ENCODE measurements at regions not wholly inside any gene's neighbourhood (a gene's known extent, or its start where the extent isn't known, plus 50 kb on each side); places are given as distances from the start of the nearest gene placed in this dataset.

GRCh38 chr17:70976447-70976846 is 807.1 kb downstream of the KCNJ2 start (continued):
- TF ChIP-seq ZNF462 (CRISPR knock-in tag; IDR thresholded peaks at IDR 0.05): no peak
- TF ChIP-seq STAT1 (IDR thresholded peaks at IDR 0.05; ENCODE audit: unreplicated experiment): no peak
- no peak for TF ChIP-seq POLR2AphosphoS5 (IDR thresholded peaks at IDR 0.05; ENCODE audit: low read depth)
- TF ChIP-seq ZNF331 (CRISPR knock-in tag; IDR thresholded peaks at IDR 0.05; ENCODE audit: low read depth): no peak
- no peak for TF ChIP-seq JUNB (IDR thresholded peaks at IDR 0.05; ENCODE audit: unreplicated experiment)
- no peak for TF ChIP-seq EZH2 (IDR thresholded peaks at IDR 0.05; ENCODE audit: low read depth, unreplicated experiment)
- no peak for TF ChIP-seq EZH2phosphoT487 (IDR thresholded peaks at IDR 0.05; ENCODE audit: unreplicated experiment)
- TF ChIP-seq NANOG (IDR thresholded peaks at IDR 0.05; ENCODE audit: borderline replicate concordance): no peak
- TF ChIP-seq CTCF (conservative IDR thresholded peaks at IDR 0.05; ENCODE audit: low read depth in 2 of 2): no peak

- no peak overlapping the region for H3K27ac ChIP-seq (ENCODE audit: low read depth)
- H4K20me1 ChIP-seq (replicated peaks; ENCODE audit: insufficient read depth): no peaks in the 10 kb centered on the region
- Mint-ChIP-seq H3K4me1 (peaks cover 28% of the 10 kb centered on the region), H3K9me3 (peaks cover 45% of the 10 kb centered on the region), H3K27ac (no peak overlapping the region), H3K27me3 (ENCODE audit: insufficient read depth, low read depth, poor library complexity) (peaks cover 1% of the 10 kb centered on the region), H3K4me3 (no peak overlapping the region), H3K36me3 (ENCODE audit: low read depth) (peaks cover 49% of the 10 kb centered on the region)
- ATAC-seq: no peak
- H3K4me2 ChIP-seq: no peak overlapping the region
- H3K4me3 ChIP-seq: no peak overlapping the region
- H3K79me2 ChIP-seq (replicated peaks; ENCODE audit: insufficient read depth): no peaks in the 10 kb centered on the region
- peaks cover 26% of the 10 kb centered on the region for H3K4me1 ChIP-seq (ENCODE audit: insufficient read depth)
- no peaks in the 10 kb centered on the region for H3K27me3 ChIP-seq (ENCODE audit: insufficient read depth)
- peak; percentile 10 for DNase-seq (ENCODE audit: low spot score)
- peaks cover 17% of the 10 kb centered on the region for H3K36me3 ChIP-seq (ENCODE audit: insufficient read depth)
- no peaks in the 10 kb centered on the region for H3F3A ChIP-seq (replicated peaks; ENCODE audit: low read depth)
- H2AFZ ChIP-seq: no peak overlapping the region
- peaks cover 7% of the 10 kb centered on the region for H3K9me2 ChIP-seq (ENCODE audit: insufficient read depth)
- TF ChIP-seq POLR2AphosphoS5 (IDR thresholded peaks at IDR 0.05; ENCODE audit: low read depth): no peak
- TF ChIP-seq NANOG (IDR thresholded peaks at IDR 0.05; ENCODE audit: borderline replicate concordance): no peak
- no peak for TF ChIP-seq EZH2phosphoT487 (IDR thresholded peaks at IDR 0.05; ENCODE audit: unreplicated experiment)
- TF ChIP-seq CTCF (conservative IDR thresholded peaks at IDR 0.05; ENCODE audit: low read depth in 2 of 2): no peak
- no peak for TF ChIP-seq STAT1 (IDR thresholded peaks at IDR 0.05; ENCODE audit: unreplicated experiment)
- no peak for TF ChIP-seq ZNF114 (CRISPR knock-in tag; IDR thresholded peaks at IDR 0.05)
- TF ChIP-seq ETS1 (IDR thresholded peaks at IDR 0.05): no peak
- no peak for TF ChIP-seq ZNF331 (CRISPR knock-in tag; IDR thresholded peaks at IDR 0.05; ENCODE audit: low read depth)
These were observed 815.5 kb downstream of the KCNJ2 start for GRCh38 chr17:70984873-70985272.

All from GM23338 (cell line).